SK-N-SH treated with all-trans-retinoic acid at 6 μM for 48 hours (cell line): ENCODE measurements at regions not wholly inside any gene's neighbourhood (a gene's known extent, or its start where the extent isn't known, plus 50 kb on each side); places are given as distances from the start of the nearest gene placed in this dataset.

Experiments used
- ARNTL ChIP-seq: fragments of 450-650 bp; formaldehyde crosslinking; IDR thresholded peaks from 2 replicates; pipeline ENCODE4 v1.5.0; 2020; ENCODE audit warnings: low read depth, mild to moderate bottlenecking, moderate library complexity, borderline replicate concordance
- BACH2 ChIP-seq: fragments of 250-450 bp; sonication (Bioruptor Pico); IDR thresholded peaks from 2 replicates; pipeline ENCODE4 v1.9.0; 2021; ENCODE audit warnings: mild to moderate bottlenecking, borderline replicate concordance
- CSRNP3 ChIP-seq: fragments of 250-450 bp; sonication (Bioruptor Pico); IDR thresholded peaks from 2 replicates; pipeline ENCODE4 v1.5.1; 2021; ENCODE audit warnings: mild to moderate bottlenecking, moderate library complexity
- ISL1 ChIP-seq: fragments of 250-450 bp; sonication (Bioruptor Pico); IDR thresholded peaks from 2 replicates; pipeline ENCODE4 v2.1.2; 2022; ENCODE audit warnings: mild to moderate bottlenecking, moderate library complexity
- PATZ1 ChIP-seq: fragments of 250-450 bp; sonication (Bioruptor Pico); IDR thresholded peaks from 2 replicates; pipeline ENCODE4 v1.8.0; 2020; ENCODE audit warnings: mild to moderate bottlenecking, moderate library complexity, borderline replicate concordance
- POU6F1 ChIP-seq: fragments of 250-450 bp; sonication (Bioruptor Pico); IDR thresholded peaks from 2 replicates; pipeline ENCODE4 v1.8.0; 2021; ENCODE audit warnings: low read depth, mild to moderate bottlenecking, moderate library complexity, borderline replicate concordance
- RARB ChIP-seq: fragments of 250-450 bp; sonication (Bioruptor Pico); IDR thresholded peaks from 2 replicates; pipeline ENCODE4 v1.8.0; 2021; ENCODE audit warnings: mild to moderate bottlenecking, moderate library complexity
- SNAI2 ChIP-seq: fragments of 250-450 bp; sonication (Bioruptor Pico); IDR thresholded peaks from 2 replicates; pipeline ENCODE4 v1.5.0; 2020; ENCODE audit warnings: mild to moderate bottlenecking, moderate library complexity
- TCF4 ChIP-seq: fragments of 250-450 bp; sonication (Bioruptor Pico); IDR thresholded peaks from 2 replicates; pipeline ENCODE4 v1.8.0; 2021; ENCODE audit warnings: mild to moderate bottlenecking, moderate library complexity, borderline replicate concordance
- TSHZ2 ChIP-seq: fragments of 250-450 bp; sonication (Bioruptor Pico); IDR thresholded peaks from 2 replicates; pipeline ENCODE4 v1.5.0; 2020; ENCODE audit warnings: mild to moderate bottlenecking, moderate library complexity
- ZC3H10 ChIP-seq: fragments of 250-450 bp; sonication (Bioruptor Pico); IDR thresholded peaks from 2 replicates; pipeline ENCODE4 v1.5.1; 2021; ENCODE audit warnings: mild to moderate bottlenecking, moderate library complexity
- ZFP3 ChIP-seq: fragments of 250-450 bp; sonication (Bioruptor Pico); IDR thresholded peaks from 2 replicates; pipeline ENCODE4 v1.5.0; 2020; ENCODE audit warnings: mild to moderate bottlenecking, moderate library complexity
- ZNF565 ChIP-seq: fragments of 450-650 bp; formaldehyde crosslinking; conservative IDR thresholded peaks from 2 replicates; pipeline ENCODE4 v1.5.0; 2020; ENCODE audit warnings: low read depth, mild to moderate bottlenecking, moderate library complexity

GRCh38 chr5:34599471-34600117 is 56.5 kb upstream of the RAI14 start:
- TF ChIP-seq TCF4 (CRISPR knock-in tag) = no peak
- TF ChIP-seq POU6F1 (CRISPR knock-in tag) = no peak
- no peak for TF ChIP-seq RARB (CRISPR knock-in tag)
- no peak for TF ChIP-seq ZC3H10 (CRISPR knock-in tag)
- TF ChIP-seq ZFP3 = no peak
- no peak for TF ChIP-seq BACH2 (CRISPR knock-in tag)
- TF ChIP-seq PATZ1 (CRISPR knock-in tag) = no peak
- TF ChIP-seq ISL1 (CRISPR knock-in tag) = no peak
- no peak for TF ChIP-seq ARNTL
- TF ChIP-seq SNAI2 = no peak
- no peak for TF ChIP-seq CSRNP3 (CRISPR knock-in tag)
- TF ChIP-seq TSHZ2 = no peak
- TF ChIP-seq ZNF565 (CRISPR knock-in tag) = no peak
